DMS114 treated with DMSO at 0.1 percent for 48 hours (cell line): ENCODE measurements at regions not wholly inside any gene's neighbourhood (a gene's known extent, or its start where the extent isn't known, plus 50 kb on each side); places are given as distances from the start of the nearest gene placed in this dataset.
"Not testable (repeated sequence)": the region's sequence is repeated elsewhere in the genome, so short reads cannot be mapped to it uniquely, and the experiment has no call there.

Experiments used
- DNase-seq: peaks from one replicate; lab custom pipeline; 2025; ENCODE audit not compliant: unreplicated experiment; lab: John Stamatoyannopoulos, UW

DNA sequence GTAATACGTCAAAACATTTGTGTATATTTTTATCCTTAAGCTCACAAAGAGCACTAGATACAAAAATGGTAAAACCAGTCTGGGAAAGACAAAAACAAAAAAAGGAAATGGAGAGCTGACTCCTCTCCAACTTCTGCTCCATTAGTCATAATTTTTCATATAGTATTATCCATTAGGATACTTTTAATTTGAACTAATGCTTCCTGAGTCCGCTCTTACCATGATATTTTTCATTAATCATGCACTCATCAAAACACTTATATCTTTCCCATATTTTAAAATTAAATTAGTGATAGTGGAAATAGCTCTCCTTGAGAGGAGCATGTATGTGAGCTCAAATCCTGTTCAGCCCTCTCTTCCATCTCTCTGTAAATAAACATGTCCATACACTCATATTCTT, 1093.0 kb upstream of the MIR17HG start:
- DNase-seq = no peak

DNA sequence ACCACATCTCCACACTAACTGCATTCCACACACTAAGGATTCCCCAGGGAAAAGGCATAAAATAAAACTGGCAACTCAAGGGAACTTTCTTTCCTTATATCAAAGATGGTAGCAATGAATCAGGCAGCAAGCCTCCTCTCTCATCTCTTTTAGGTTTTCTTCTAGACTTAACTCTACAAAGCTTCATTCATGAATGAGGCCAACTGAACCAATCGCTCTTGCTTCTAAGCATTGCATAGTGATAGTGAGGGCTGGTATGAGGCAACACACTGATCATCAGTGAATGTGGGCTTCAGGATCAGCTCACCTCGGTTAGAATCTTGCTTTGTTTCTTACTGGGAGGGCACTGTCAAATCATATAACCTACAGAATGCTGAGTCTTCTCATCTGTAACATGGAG, 1090.7 kb upstream of the MIR17HG start:
- no peak for DNase-seq

DNA sequence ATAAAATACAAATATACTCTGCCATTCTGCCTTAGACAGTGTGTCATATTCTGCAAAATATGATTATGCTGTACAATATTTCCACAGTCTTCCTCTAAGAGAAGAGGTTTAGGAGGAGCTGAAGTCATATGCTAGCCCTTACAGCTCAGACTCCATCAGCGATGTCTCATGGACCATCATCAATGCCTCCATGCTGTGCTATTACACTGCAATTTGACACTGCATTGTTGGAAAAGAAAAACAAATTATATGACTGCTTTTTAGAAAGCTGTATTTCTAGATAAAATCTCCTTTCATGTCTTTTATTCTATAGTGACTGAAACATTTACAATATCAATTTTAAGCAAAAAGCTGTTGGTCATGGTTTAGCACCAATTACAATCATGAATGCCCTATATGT, 1089.4 kb upstream of the MIR17HG start:
- DNase-seq = no peak

DNA sequence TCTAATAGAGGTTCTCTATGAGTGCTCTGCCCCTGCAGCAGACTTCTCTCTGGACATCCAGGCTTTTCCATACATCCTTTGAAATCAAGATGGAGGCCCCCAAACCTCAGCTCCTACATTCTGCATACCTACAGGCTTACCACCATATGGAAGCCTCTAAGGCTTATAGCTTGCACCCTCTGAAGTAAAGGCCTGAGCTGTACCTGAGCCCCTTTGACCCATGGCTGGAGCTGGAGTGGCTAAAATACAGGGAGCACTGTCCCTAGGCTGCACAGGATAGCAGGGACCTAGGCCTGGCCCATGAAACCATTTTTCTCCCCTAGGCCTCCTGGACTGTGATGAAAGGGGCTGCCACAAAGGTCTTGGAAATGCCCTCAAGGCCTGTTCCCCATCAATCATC, 1086.1 kb upstream of the MIR17HG start:
- DNase-seq = no peak

DNA sequence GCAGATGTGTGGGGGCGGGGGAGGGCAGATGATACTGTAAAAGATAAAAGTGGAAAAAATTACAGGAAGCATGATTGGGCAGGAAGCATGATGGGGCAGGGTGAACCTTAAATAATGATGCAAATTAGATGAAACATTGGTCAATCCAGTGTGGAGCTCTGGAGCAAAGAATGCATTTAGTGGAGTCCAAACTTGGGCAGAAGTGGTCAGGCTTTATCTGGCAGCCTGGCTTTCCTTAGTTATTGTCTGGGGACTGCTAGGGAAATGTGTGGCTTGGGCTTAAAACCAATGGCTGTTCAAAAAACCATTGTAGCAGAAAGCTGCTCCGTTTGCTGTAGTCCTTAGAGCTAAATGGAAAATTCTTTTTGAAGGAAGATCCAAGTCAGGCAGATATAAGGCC, 1077.3 kb upstream of the MIR17HG start:
- DNase-seq = no peak

DNA sequence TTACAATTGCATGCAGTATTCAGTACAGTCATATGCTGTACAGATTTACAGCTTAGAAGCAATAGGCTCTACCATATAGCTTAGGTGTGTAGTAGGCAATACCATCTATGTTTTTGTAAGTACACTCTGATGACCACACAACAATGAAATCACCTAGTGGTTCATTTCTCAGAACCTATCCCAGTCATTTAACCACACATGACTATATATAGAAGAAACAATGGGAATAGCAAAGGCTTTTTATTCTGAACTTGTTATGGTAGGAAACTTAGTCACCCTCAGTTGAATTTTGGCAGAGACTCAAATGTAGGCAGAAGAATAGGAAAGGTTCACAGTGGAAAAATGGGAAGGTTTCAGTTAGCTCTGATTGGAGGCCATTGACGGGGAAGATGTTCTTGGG, 1075.1 kb upstream of the MIR17HG start:
- DNase-seq = no peak

DNA sequence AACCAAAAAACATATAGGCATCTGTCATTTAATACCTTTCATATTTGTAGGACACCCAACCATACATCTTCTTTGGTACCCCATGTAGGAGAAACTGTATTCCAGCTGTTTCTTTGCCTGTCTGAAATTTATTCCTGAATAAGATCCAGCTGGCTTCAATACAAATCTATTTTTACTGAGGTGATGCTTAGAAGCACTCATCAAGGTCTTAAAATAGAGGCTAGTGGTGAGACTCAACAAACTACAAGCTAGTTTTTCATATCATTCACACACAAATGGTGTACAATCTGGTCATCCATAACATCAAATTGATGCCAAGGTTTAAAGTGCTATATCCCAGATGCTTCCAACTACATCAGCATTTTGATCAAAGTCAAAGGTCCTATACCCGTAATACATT, 1071.3 kb upstream of the MIR17HG start:
- DNase-seq = no peak

DNA sequence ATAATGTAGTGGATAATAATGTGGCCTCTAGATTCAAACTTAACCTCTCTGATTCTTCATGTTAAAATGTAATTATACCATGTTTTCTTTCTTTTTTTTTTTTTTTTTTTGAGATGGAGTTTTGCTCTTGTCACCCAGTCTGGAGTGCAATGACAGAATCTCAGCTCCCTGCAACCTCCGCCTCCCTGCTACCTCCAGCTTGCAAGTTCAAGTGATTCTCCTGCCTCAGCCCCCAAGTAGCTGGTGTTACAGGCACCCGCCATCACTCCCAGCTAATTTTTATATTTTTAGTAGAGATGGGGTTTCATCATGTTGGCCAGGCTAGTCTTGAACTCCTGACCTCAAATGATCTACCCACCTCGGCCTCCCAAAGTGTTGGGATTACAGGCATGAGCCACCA, 1069.3 kb upstream of the MIR17HG start:
- not testable (repeated sequence) for DNase-seq

DNA sequence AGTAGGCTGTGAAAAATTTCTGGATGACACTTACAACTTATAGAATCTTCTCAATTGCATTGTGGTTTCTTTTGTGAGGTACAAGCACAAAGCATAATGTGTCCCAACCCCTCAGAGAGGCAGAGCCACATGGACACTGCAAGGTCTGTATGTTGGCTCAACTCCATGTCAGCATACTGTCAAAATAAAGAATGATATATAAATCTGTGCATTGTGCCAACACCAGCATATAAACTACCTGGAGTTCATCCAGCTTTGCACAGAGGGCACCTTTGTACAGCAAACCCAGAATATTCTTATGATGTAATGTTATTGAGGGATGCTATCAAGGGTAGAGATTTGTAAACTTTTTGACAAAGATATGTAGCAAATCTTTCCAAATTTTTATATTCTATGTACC, 1065.8 kb upstream of the MIR17HG start:
- no peak for DNase-seq

DNA sequence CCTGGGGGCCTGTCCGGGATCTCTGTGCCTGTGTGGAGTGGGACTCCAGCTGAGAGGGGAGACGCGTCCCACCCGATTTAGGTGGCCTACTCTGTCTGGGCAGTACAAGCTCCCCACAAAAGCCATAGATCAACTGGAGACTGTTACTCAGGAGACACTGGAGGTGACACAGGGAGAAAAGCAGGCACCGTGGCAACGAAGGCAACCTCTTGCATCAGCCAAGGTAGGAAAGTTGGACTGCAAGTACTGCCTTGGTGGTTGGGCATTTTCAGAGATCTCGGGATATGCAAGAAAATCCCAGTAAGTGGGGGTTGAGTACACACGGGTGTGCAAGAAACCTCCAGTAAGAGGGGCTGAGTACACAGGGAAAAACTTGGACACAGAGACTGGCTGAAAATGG, 1060.0 kb upstream of the MIR17HG start:
- no peak for DNase-seq

DNA sequence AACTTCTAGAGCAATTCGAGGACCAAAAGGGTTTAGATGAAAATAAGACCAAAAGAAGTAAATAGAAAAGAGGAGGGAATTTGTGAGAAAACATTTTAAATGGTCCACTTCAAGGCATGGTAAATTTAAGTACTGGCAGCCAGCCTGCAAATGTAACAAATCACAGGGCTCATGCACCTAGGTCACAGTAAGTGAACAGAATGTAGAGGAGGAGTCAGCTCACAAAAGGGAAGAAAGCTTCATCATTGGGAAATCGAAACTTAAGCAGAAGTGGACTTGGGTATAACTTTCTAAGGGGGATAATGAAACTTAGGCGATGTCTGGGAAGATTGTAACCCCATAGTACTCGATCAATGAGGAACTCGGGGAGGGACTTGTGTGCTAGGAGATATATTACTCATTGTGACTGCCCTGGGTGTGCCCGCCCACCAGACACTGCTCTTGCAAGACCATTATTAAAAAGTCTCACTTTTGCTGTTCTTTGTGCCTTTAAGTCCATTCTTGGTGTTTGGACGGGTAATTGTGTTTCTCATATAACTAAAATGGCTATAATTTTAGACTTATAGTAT, 1053.6 kb upstream of the MIR17HG start:
- no peak for DNase-seq

DNA sequence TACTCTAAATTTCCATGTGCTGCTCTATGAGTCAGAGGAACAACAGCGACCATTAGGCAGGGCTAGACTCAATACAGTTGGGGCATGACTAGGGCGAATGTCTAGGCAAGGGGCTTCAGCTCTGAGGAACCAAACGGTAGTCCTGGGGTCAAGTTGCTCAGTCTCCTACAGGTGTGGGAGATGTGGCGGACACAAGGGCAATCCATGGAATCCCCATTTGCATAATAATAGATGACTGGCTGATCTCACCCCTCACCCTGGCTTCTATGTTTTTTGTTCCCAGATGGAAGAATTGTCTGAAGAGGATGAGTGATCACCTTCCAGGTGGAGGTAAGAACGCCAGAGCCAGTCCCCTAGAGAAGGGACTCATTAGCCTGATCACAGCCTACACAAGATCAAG, 1048.2 kb upstream of the MIR17HG start:
- DNase-seq = no peak

DNA sequence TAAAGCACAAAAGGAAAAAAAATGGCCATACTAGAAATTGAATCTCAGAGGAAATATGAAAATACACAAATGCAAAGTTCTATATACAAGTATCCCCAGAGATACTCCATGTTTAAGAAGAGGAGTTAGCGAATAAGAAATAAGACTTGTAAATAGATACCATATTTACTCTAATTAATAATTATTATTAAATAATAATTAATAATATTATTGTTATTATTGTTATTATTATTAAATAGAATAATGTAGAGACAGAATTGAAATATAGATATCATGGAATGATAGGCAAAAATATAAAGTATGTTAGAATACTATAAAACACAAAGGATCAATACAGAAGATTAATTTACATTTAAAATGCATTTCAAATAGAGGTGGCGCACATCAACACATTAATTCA, 1047.5 kb upstream of the MIR17HG start:
- DNase-seq = no peak

DNA sequence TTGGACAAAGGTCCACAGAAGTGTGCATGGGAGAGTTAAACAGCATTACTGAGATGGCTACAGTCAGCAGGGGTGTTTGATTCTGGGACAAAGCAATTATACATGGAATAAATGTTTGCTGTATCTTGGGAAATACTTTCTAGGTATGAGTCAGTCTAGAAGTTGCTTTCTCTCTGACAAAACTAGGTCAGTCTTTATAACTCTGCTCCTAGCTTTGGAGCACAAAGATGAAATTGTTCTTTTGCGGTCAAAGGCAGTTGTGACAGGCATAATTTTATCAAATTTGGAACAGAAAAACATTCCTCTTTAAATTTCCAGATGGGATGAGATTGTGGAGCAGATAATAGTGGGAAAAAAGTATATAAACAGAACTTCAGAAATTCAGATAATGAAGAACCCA, 1045.4 kb upstream of the MIR17HG start:
- no peak for DNase-seq

DNA sequence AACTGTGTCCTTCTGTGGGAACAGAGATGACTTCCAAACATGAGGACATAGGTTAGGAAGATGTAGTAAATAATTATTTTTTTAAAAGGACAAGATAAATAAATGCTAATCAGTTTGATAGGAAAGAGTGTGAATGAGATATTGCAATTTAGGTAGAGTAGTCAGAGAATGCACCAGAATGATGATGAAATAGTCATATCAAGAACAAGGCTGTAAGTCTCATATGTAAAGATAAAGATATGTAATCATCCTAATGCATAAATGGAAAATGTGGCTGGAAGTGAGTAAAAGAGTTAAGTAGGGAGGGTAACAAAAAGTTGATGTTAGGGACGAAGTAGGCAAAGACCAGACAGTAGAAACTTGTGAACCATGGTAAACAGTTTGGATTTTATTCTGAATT, 1041.7 kb upstream of the MIR17HG start:
- no peak for DNase-seq

DNA sequence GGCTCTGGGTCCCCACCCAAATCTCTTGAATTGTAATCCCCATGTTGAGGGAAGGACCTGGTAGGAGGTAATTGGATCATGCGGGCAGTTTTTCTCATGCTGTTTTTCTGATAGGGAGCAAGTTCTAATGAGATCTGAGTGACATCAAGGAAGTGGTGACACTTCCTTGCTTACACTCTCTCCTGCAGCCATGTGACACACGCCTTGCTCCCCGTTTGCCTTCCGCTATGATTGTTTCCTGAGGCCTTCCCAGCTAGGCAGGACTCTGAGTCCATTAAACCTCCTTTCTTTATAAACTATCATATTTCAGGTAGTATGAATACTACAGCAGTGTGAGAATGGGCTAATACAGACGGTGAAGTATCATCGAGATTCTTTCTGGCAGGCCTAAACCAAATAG, 1040.4 kb upstream of the MIR17HG start:
- DNase-seq = no peak

DNA sequence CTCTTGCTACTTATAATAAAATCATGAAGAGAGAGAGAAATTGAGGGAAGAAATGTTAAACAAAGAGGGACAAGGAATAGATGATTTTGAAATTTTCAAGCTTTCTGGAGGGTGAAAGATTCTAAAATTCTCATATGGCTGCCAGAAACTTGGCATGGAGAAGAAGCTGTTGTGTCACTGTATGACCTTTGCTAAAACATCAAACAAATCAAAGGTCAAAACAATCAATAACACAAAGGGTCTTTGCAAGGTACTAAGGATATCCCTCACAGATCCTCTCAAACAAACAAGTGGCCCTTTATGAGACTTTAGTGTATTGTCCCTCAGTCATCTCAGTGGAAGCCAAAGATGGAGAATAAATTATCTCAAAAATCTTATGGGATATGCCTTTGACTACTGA, 1039.2 kb upstream of the MIR17HG start:
- no peak for DNase-seq

DNA sequence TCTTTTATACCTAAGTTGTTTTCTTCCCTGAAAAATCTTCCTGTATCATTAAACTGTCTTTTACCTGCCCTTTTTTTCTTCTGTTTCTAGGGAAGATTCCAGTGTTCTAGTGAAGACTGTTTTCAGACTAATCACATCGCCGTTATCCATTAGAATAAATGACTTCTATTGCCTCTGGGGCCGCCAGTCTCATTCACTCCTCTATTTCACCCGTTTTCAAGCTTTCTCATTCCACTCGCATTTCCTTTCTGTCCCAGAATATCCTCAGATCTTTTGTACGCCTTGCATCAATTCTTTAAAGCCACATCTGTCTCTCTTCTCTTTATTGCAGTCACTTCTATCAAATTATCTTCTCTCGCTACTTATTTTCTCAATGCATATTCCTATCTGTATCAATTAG, 1035.6 kb upstream of the MIR17HG start:
- DNase-seq = no peak

DNA sequence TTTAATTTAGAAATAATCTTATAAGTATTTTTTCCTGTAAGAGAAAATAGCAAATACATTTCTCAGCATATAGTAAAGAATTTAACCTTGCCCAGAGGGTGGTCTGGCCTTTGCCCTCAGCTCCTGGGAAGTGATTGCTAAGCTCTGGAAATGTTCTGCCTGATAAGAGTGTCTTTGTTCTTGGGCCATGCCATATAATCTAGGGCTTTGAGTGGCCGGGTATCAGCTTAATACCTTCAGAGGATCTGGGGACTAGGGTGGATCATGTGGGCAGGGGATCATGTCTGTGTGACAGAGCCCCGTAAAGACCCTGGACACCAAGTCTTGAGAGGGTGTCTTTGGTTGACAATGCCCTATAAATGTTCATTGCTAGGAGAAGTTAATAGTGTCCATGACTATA, 1032.4 kb upstream of the MIR17HG start:
- DNase-seq = no peak

DNA sequence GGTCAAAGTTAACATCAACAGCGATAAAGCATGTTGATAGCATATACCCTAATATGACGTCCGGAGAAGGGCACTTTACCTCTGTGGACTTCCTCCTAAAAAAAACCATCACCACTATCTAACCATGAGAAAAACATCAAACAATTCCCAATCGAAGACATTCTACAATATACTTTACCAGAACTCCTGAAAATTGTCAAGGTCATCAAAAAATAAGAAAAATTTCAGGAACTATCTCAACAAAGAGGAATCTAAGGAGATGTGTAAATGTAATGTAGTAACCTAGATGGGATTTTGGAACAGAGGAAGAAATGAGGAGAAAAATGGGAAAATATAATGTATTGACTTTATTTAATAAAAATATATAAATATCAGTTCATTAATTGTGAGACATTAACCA, 1026.8 kb upstream of the MIR17HG start:
- DNase-seq = no peak

DNA sequence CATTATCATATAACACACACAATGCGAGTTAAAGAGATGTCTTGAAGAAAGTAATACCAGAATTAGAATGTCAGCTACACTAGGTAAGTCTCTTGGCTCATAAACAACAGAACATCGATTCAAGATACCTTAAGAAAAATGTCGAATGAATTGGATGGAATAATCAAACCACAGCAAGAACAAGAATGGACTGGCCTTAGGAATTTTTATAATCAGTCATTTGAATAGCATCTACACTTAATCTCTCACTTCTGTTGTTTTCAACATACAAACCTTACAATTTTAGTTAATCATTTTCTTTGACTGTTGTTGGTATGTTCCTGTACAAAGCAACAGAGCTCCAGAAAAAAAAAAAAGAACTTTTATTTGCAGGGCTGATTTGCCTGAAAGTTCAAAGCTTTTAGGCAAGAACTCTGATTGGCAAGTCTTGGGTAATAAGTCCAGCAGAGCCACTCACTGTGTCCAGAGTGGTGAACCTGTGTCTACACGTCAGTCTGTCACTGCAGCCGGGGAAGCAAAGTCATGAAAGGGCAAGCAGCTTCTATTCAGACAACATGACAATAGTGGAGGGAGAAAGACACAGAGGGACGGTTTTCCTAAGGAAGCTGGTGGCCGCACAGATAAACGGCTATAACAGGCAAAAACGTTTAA, 1026.1 kb upstream of the MIR17HG start:
- no peak for DNase-seq

DNA sequence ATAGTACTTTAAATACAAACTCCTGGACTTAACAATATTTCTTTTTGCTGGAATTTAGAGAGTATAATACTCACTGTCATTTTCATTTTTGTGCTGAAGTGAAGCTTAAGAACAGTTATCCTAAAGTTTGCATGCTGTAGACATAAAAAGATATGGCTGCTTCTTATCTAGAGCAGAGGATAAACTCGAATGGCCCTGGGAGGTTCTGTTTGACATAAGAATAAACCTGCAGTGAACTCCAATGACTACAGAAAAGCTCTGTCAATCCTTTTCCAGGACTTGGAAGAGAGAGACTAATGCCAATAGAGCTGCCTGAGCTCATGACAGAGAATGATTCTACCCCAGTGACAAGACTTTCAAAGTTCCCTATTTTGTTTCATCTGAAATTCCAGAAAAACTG, 1017.8 kb upstream of the MIR17HG start:
- DNase-seq = no peak

DNA sequence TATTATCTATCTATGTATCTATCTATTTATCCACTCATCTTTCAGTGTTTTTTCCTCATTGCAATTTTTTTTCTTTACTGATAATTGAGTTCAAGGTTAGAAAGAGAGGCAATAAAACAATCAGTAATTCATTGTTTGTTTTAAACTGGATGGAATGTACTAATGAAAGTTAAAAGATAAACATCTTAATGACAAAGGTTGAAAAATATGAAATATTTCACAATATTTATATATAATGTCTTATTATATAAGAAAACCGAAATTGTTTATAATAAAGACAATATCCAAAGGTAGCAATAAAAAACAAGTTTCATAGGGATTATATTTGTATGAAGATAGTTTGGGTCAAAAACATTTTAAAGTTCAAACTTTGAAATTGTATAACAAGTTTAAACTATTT, 1015.5 kb upstream of the MIR17HG start:
- DNase-seq = no peak
